ENCODE measurements at regions not wholly inside any gene's neighbourhood (a gene's known extent, or its start where the extent isn't known, plus 50 kb on each side); places are given as distances from the start of the nearest gene placed in this dataset.

- no peak for TF ChIP-seq CTCF (IDR thresholded peaks at IDR 0.05; ENCODE audit: low read depth, low read length)
- no peak for TF ChIP-seq POLR2A (IDR thresholded peaks at IDR 0.05; ENCODE audit: extremely low read depth, insufficient read length)
Observed at GRCh38 chr5:180423133-180423532, 70.0 kb upstream of the GFPT2 start.
